22Rv1 (cell line): ENCODE measurements at regions not wholly inside any gene's neighbourhood (a gene's known extent, or its start where the extent isn't known, plus 50 kb on each side); places are given as distances from the start of the nearest gene placed in this dataset.

ENCODE experiments used
- H3K27ac ChIP-seq: fragments of 450-650 bp; 2 replicates; pipeline ENCODE4 v1.5.1; 2017
- CTCF ChIP-seq: fragments of 450-650 bp; IDR thresholded peaks from 2 replicates; pipeline ENCODE4 v1.5.1; 2017; ENCODE audit warnings: mild to moderate bottlenecking
- ZFX ChIP-seq: fragments of 450-650 bp; IDR thresholded peaks from 2 replicates; pipeline ENCODE4 v1.6.1; 2017; ENCODE audit warnings: antibody characterized with exemption, borderline replicate concordance

- no peak for TF ChIP-seq CTCF
- no peak for TF ChIP-seq ZFX
- no peak overlapping the region for H3K27ac ChIP-seq
Observed at GRCh38 chr6:98487612-98488011, 346.8 kb upstream of the POU3F2 start.

GRCh38 chr6:98498144-98498775 lies 336.1 kb upstream of the POU3F2 start:
- TF ChIP-seq CTCF = no peak
- TF ChIP-seq ZFX = no peak
- no peak overlapping the region for H3K27ac ChIP-seq

DNA sequence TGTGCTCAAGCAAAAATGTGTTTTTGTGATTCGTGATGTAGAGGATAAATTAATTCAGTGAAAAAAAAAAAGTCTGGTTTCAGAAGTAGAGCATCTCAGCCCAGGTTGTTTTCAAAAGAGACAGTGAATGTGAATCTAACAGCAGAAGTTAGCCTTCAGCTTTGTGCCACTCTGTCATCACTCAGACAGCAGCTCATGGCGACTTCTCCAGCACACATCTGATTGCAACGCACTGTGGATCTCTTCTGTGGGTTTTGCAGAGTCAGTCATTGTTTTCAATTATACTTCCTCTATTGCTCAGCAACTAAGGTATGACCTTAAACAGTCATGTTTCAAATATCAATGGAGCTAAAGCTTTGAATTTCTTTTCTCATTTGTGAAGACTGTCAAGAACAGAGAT lies 335.5 kb upstream of the POU3F2 start:
- TF ChIP-seq CTCF (no peak), ZFX (no peak)
- H3K27ac ChIP-seq = no peak overlapping the region

GRCh38 chr6:98514073-98514720 lies 320.2 kb upstream of the POU3F2 start:
- no peak for TF ChIP-seq ZFX
- 0 out of 2 replicates have a peak, but pooled peaks have one; percentile 11 for TF ChIP-seq CTCF
- no peak overlapping the region for H3K27ac ChIP-seq

- no peak for TF ChIP-seq ZFX
- TF ChIP-seq CTCF = no peak
- no peak overlapping the region for H3K27ac ChIP-seq
Observed at GRCh38 chr6:98514796-98515195, 319.6 kb upstream of the POU3F2 start.

GRCh38 chr6:98516206-98516605 lies 318.2 kb upstream of the POU3F2 start:
- TF ChIP-seq ZFX (no peak), CTCF (no peak)
- no peak overlapping the region for H3K27ac ChIP-seq

- TF ChIP-seq ZFX (no peak), CTCF (no peak)
Observed at GRCh38 chr6:98516866-98517265, 317.5 kb upstream of the POU3F2 start.

More at GRCh38 chr6:98516866-98517265, 317.5 kb upstream of the POU3F2 start:
- no peak overlapping the region for H3K27ac ChIP-seq
